B cell (primary cell): ENCODE measurements at regions not wholly inside any gene's neighbourhood (a gene's known extent, or its start where the extent isn't known, plus 50 kb on each side); places are given as distances from the start of the nearest gene placed in this dataset.

Experiments used
- ATAC-seq: fragments of 200-7000 bp; cut with Tn5 transposase; one replicate; pipeline ENCODE4 v1.10.0; 2021; ENCODE audit warnings: low read depth, mild to moderate bottlenecking, moderate number of reproducible peaks, moderate library complexity
- CTCF ChIA-PET: fragments of 350-600 bp; sonication (Branson Sonifier 250); formaldehyde crosslinking; loops from one replicate; lab custom pipeline; 2021; ENCODE audit warnings: antibody characterized with exemption, inconsistent platforms; lab: Charles Lee
- POLR2A ChIA-PET: fragments of 350-600 bp; sonication (Branson Sonifier 250); formaldehyde crosslinking; loops from one replicate; lab custom pipeline; 2021; ENCODE audit warnings: antibody characterized with exemption; lab: Charles Lee
- DNase-seq: peaks from one replicate; pipeline ENCODE4 v3.0.0; 2013
- H2AFZ ChIP-seq: 2 replicates; pipeline ENCODE4 v1.6.1; 2012; ENCODE audit warnings: mild to moderate bottlenecking, low read depth, low read length; ENCODE audit not compliant: insufficient read depth, poor library complexity, severe bottlenecking
- H3K27ac ChIP-seq, 2 donors: 1 replicate in 1 of 2; 2 replicates in 1 of 2; pipeline ENCODE4 v1.5.1; 2012 to 2013; ENCODE audit warnings: low read length in 2 of 2, mild to moderate bottlenecking in 2 of 2, moderate library complexity in 1 of 2
- H3K27me3 ChIP-seq, 4 experiments: fragments of 200-600 bp in 1 of 4; sonication (generic) in 1 of 4; replicated peaks in 1 of 4; 1 replicate in 2 of 4; 2 replicates in 2 of 4; pipeline versions ENCODE4 v1.6.1 to v1.7.0; 2013 to 2016; ENCODE audit warnings: low read length in 3 of 4, mild to moderate bottlenecking in 2 of 4, mixed read lengths in 1 of 4, moderate library complexity in 1 of 4; ENCODE audit not compliant: insufficient read depth in 4 of 4, control insufficient read depth in 3 of 4; ENCODE audit errors: control extremely low read depth in 1 of 4
- H3K36me3 ChIP-seq, 2 experiments: replicated peaks in 1 of 2; 1 replicate in 1 of 2; 2 replicates in 1 of 2; pipeline versions ENCODE4 v1.6.1 to v1.7.1; 2013; ENCODE audit warnings: low read length in 1 of 2; ENCODE audit not compliant: insufficient read depth in 2 of 2, control insufficient read depth in 1 of 2; ENCODE audit errors: control extremely low read depth in 1 of 2, extremely low read depth in 1 of 2
- H3K4me1 ChIP-seq, 2 donors: fragments of 200-600 bp in 1 of 2; sonication (generic) in 1 of 2; 1 replicate in 1 of 2; 2 replicates in 1 of 2; pipeline versions ENCODE4 v1.5.1 to v1.6.1; 2013 to 2017; ENCODE audit warnings: low read length in 2 of 2; ENCODE audit not compliant: control insufficient read depth in 2 of 2, insufficient read depth in 2 of 2
- H3K4me2 ChIP-seq: replicated peaks from 2 replicates; pipeline ENCODE3; 2012; ENCODE audit warnings: mild to moderate bottlenecking, low read depth, low read length; ENCODE audit not compliant: poor library complexity, severe bottlenecking
- H3K4me3 ChIP-seq, 5 experiments: fragments of 200-600 bp in 1 of 5; sonication (generic) in 1 of 5; 1 replicate in 3 of 5; 2 replicates in 2 of 5; pipeline versions ENCODE4 v1.5.1 to v1.7.0; 2011 to 2016; ENCODE audit warnings: low read length in 4 of 5, mild to moderate bottlenecking in 4 of 5, low read depth in 2 of 5, control low read depth in 1 of 5, moderate library complexity in 1 of 5; ENCODE audit not compliant: insufficient read depth in 1 of 5; ENCODE audit errors: control extremely low read depth in 1 of 5, extremely low read depth in 1 of 5
- H3K79me2 ChIP-seq: fragments of 200-600 bp; sonication (generic); one replicate; pipeline ENCODE4 v1.6.0; 2016; ENCODE audit warnings: low read length; ENCODE audit not compliant: control insufficient read depth, insufficient read depth
- H3K9ac ChIP-seq: fragments of 200-600 bp; sonication (generic); 2 replicates; pipeline ENCODE4 v1.6.1; 2017; ENCODE audit warnings: mild to moderate bottlenecking, low read length, moderate library complexity
- H3K9me3 ChIP-seq, 3 donors: one replicate each; pipeline versions ENCODE4 v1.6.1 to v1.7.1; 2013; ENCODE audit warnings: low read length in 2 of 3; ENCODE audit not compliant: control insufficient read depth in 2 of 3, insufficient read depth in 1 of 3; ENCODE audit errors: control extremely low read depth in 1 of 3
- H4K20me1 ChIP-seq: 2 replicates; pipeline ENCODE4 v1.6.0; 2012; ENCODE audit warnings: mild to moderate bottlenecking, low read length; ENCODE audit not compliant: insufficient read depth, control insufficient read depth, poor library complexity, severe bottlenecking
- H3K27ac Mint-ChIP-seq: one replicate; pipeline ENCODE4 v1.8.0; 2021; ENCODE audit warnings: mixed read lengths
- H3K27me3 Mint-ChIP-seq: one replicate; pipeline ENCODE4 v1.8.0; 2021; ENCODE audit warnings: mixed read lengths
- H3K4me1 Mint-ChIP-seq: one replicate; pipeline ENCODE4 v1.8.0; 2021; ENCODE audit warnings: mixed read lengths
- H3K4me3 Mint-ChIP-seq: one replicate; pipeline ENCODE4 v1.8.0; 2021; ENCODE audit warnings: mixed read lengths
- H3K9me3 Mint-ChIP-seq: one replicate; pipeline ENCODE4 v1.8.0; 2022; ENCODE audit warnings: mixed read lengths; ENCODE audit not compliant: insufficient read depth
- CTCF ChIP-seq: fragments of 200-600 bp; IDR thresholded peaks from one replicate; pipeline ENCODE4 v1.8.0; 2022; ENCODE audit warnings: antibody characterized with exemption, mild to moderate bottlenecking
- EZH2 ChIP-seq: IDR thresholded peaks from 2 replicates; pipeline ENCODE4 v1.6.1; 2012; ENCODE audit warnings: borderline replicate concordance, low read depth, mild to moderate bottlenecking, moderate library complexity, low read length; ENCODE audit not compliant: insufficient read depth, poor library complexity, severe bottlenecking
- WGBS: methylation state at CpG from one replicate; pipeline ENCODE4 v1.1.5; 2013; ENCODE audit warnings: missing lambda C conversion rate; ENCODE audit not compliant: insufficient coverage; 5-methylcytosine and 5-hydroxymethylcytosine counted together
- intact Hi-C: fragments of 100-400 bp; cut with micrococcal nuclease; formaldehyde crosslinking; loops from one replicate; pipeline ENCODE4 v1.10.0; 2022

- no peak overlapping the region for H3K4me2 ChIP-seq
- no peaks in the 10 kb centered on the region for H3K36me3 ChIP-seq
- Mint-ChIP-seq H3K27me3 (no peaks in the 10 kb centered on the region), H3K4me3 (no peak overlapping the region), H3K4me1 (peaks cover 9% of the 10 kb centered on the region), H3K27ac (no peak overlapping the region), H3K9me3 (no peaks in the 10 kb centered on the region)
- no peak overlapping the region for H3K9ac ChIP-seq
- H3K27me3 ChIP-seq, result no peaks in the 10 kb centered on the region
- TF ChIP-seq CTCF, result no peak
- TF ChIP-seq EZH2, result no peak
- H2AFZ ChIP-seq, result no peak overlapping the region
- CTCF ChIA-PET, result no interaction called here
- POLR2A ChIA-PET, result no interaction called here
- intact Hi-C loops, result no loop called here
- DNase-seq (no peak), ATAC-seq (no peak)
- H3K79me2 ChIP-seq, result no peaks in the 10 kb centered on the region
- no peak overlapping the region for H3K27ac ChIP-seq
- H3K4me3 ChIP-seq, result no peak overlapping the region
- H3K9me3 ChIP-seq, result peaks cover 0 to 12% (median 0%) of the 10 kb centered on the region in 3 donors
- no peaks in the 10 kb centered on the region for H3K4me1 ChIP-seq
- 100% methylated on average over 1 of the region's 7 CpGs for WGBS
- H4K20me1 ChIP-seq, result no peaks in the 10 kb centered on the region
Measured at GRCh38 chr6:14517516-14518105, 400.0 kb downstream of the CD83 start.

- no peak overlapping the region for H3K9ac ChIP-seq
- H3K9me3 ChIP-seq, result peaks cover 0 to 12% (median 0%) of the 10 kb centered on the region in 3 donors
- 82% methylated on average over 7 of the region's 14 CpGs for WGBS
- H3K27me3 Mint-ChIP-seq, result no peaks in the 10 kb centered on the region
- H3K4me1 ChIP-seq, result no peaks in the 10 kb centered on the region
- POLR2A ChIA-PET, result no interaction called here
- H4K20me1 ChIP-seq, result no peaks in the 10 kb centered on the region
- CTCF ChIA-PET, result no interaction called here
- intact Hi-C loops, result no loop called here
- no peak overlapping the region for H3K4me3 Mint-ChIP-seq
- ATAC-seq, result no peak
- no peak for TF ChIP-seq CTCF
- no peak for TF ChIP-seq EZH2
- H3K79me2 ChIP-seq, result no peaks in the 10 kb centered on the region
- H3K9me3 Mint-ChIP-seq, result no peaks in the 10 kb centered on the region
- no peak overlapping the region for H3K27ac Mint-ChIP-seq
- no peak for DNase-seq
- H3K4me1 Mint-ChIP-seq, result peaks cover 5% of the 10 kb centered on the region
- H3K36me3 ChIP-seq, result no peaks in the 10 kb centered on the region
- H3K27me3 ChIP-seq, result no peaks in the 10 kb centered on the region
- H3K4me2 ChIP-seq, result no peak overlapping the region
- no peak overlapping the region for H3K4me3 ChIP-seq
- no peak overlapping the region for H3K27ac ChIP-seq
- H2AFZ ChIP-seq, result no peak overlapping the region
Measured at GRCh38 chr6:14518515-14519217, 401.1 kb downstream of the CD83 start.
